ENCODE measurements at regions not wholly inside any gene's neighbourhood (a gene's known extent, or its start where the extent isn't known, plus 50 kb on each side); places are given as distances from the start of the nearest gene placed in this dataset.

- TF ChIP-seq EP300 (IDR thresholded peaks at IDR 0.05) = no peak
- no peak for TF ChIP-seq CTCF (IDR thresholded peaks at IDR 0.05)
- TF ChIP-seq POLR2A (IDR thresholded peaks at IDR 0.05) = no peak
- H3K9me3 ChIP-seq = no peaks in the 10 kb centered on the region
- WGBS, 2 donors = 73 to 74% methylated on average over 1 of the region's 1 CpG
- no peak overlapping the region for H3K4me3 ChIP-seq
- no peaks in the 10 kb centered on the region for H3K36me3 ChIP-seq
- H3K27me3 ChIP-seq = no peaks in the 10 kb centered on the region
- no peaks in the 10 kb centered on the region for H3K4me1 ChIP-seq
- no peak overlapping the region for H3K27ac ChIP-seq
- no peak for DNase-seq (ENCODE audit: low spot score in 2 of 2)
Measured at GRCh38 chr2:186199029-186199428, 287.0 kb upstream of the ZC3H15 start.

GRCh38 chr2:186201371-186201770, 284.7 kb upstream of the ZC3H15 start:
- TF ChIP-seq EP300 (IDR thresholded peaks at IDR 0.05) = no peak
- no peak for DNase-seq (ENCODE audit: low spot score in 2 of 2)
- Histone ChIP-seq H3K36me3 (no peaks in the 10 kb centered on the region), H3K9me3 (no peaks in the 10 kb centered on the region), H3K4me1 (no peaks in the 10 kb centered on the region), H3K4me3 (no peak overlapping the region), H3K27ac (no peak overlapping the region), H3K27me3 (no peaks in the 10 kb centered on the region)

DNA sequence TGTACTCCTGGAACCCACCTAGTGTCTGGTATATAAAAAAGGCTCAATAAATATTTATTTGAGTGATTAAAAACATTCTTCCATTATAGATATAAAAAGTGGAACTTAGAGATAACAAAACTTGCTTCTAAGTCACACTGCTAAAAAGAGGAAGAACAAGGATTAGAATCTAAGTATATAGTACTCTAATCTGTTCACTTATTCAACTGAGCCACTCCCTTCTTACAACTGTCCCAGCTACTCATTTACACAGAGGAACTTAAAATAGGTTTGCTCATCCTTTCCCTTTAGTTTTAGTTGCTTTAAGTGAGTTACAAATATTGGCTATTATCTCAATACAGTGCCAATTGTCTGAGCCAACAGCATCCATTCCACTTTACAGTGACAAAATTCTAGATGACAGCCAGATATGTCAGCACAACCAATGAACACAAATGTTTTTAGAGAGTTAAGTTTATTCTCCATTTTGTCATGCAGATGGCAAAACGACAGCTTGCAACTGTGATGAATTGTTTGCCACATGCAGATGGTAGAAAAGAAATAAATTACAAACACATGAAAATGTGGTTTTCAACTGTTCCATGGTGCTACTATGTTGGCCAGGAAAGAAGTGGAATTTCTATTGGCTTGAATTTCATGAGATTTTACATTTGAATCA, 280.7 kb upstream of the ZC3H15 start:
- no peaks in the 10 kb centered on the region for H3K27me3 ChIP-seq
- no peaks in the 10 kb centered on the region for H3K4me1 ChIP-seq
- 5 to 6% methylated on average over 1 of the region's 1 CpG for WGBS, 2 donors
- no peaks in the 10 kb centered on the region for H3K36me3 ChIP-seq
- no peaks in the 10 kb centered on the region for H3K9me3 ChIP-seq
- H3K27ac ChIP-seq = no peak overlapping the region
- no peak for DNase-seq (ENCODE audit: low spot score in 2 of 2)
- no peak overlapping the region for H3K4me3 ChIP-seq
- TF ChIP-seq POLR2A (IDR thresholded peaks at IDR 0.05) = no peak
- TF ChIP-seq CTCF (IDR thresholded peaks at IDR 0.05) = no peak
- TF ChIP-seq EP300 (IDR thresholded peaks at IDR 0.05) = no peak

- no peak for TF ChIP-seq POLR2A (IDR thresholded peaks at IDR 0.05)
- no peaks in the 10 kb centered on the region for H3K27me3 ChIP-seq
- H3K27ac ChIP-seq = no peak overlapping the region
- no peaks in the 10 kb centered on the region for H3K4me1 ChIP-seq
- H3K36me3 ChIP-seq = no peaks in the 10 kb centered on the region
- no peak overlapping the region for H3K4me3 ChIP-seq
- no peaks in the 10 kb centered on the region for H3K9me3 ChIP-seq
- whole genome bisulfite sequencing, 2 donors = 95 to 99% methylated on average over 5 of the region's 5 CpGs
- no peak for DNase-seq (ENCODE audit: low spot score in 2 of 2)
Measured at GRCh38 chr2:186209532-186209931, 276.5 kb upstream of the ZC3H15 start.

DNA sequence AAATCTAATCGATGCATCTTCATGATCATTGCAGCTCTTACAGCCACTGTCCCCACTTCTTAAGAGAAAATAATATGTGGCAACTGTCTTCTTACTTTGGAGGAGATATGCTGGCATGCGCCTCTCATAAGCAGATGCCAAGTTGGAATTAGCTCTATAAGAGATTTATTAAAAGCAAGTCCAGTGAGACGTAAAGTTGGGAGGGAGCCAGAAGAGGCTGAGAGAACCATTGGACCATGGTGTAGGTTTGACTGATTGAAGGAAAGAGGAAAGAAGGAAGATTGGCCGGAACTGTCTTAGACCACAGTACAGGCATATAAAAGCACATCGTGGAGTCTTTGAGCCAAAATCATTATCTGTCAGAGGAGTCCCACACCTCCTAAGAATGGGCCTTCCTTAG, 265.7 kb upstream of the ZC3H15 start:
- Histone ChIP-seq H3K36me3 (peaks cover 0 to 4% (median 0%) of the 10 kb centered on the region in 3 donors), H3K4me3 (no peak overlapping the region), H3K4me1 (no peaks in the 10 kb centered on the region), H3K9me3 (peaks cover 0 to 4% (median 1%) of the 10 kb centered on the region in 4 donors), H3K27ac (no peak overlapping the region), H3K27me3 (no peaks in the 10 kb centered on the region)
- TF ChIP-seq POLR2A (IDR thresholded peaks at IDR 0.05) = no peak
- no peak for TF ChIP-seq EP300 (IDR thresholded peaks at IDR 0.05)
- no peak for DNase-seq (ENCODE audit: low spot score in 2 of 2)
- WGBS, 2 donors = 88 to 89% methylated on average over 5 of the region's 5 CpGs

DNA sequence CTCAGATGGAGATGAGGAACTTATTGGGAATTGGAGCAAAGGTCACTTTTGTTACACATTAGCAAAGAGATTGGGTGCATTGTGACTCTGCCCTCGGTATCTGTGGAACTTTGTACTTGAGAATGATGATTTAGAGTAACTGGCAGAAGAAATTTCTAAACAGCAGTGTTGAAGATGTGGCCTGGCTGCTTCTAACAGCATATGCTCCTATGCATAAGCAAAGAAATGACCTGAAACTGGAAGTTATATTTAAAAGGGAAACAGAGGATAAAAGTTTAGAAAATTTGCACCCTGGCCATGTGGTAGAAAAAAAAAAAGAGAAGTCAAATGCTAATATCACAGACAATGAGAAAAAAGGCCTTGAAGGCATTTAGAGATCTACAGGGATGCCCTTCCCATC, 256.8 kb upstream of the ZC3H15 start:
- TF ChIP-seq EP300 (IDR thresholded peaks at IDR 0.05) (no peak), CTCF (IDR thresholded peaks at IDR 0.05) (no peak), POLR2A (IDR thresholded peaks at IDR 0.05) (no peak)
- Histone ChIP-seq H3K9me3 (peaks cover 0 to 72% (median 31%) of the 10 kb centered on the region in 4 donors), H3K27me3 (no peaks in the 10 kb centered on the region), H3K27ac (no peak overlapping the region), H3K36me3 (peaks cover 0 to 28% (median 0%) of the 10 kb centered on the region in 3 donors), H3K4me1 (no peaks in the 10 kb centered on the region), H3K4me3 (no peak overlapping the region)
- DNase-seq (ENCODE audit: low spot score in 2 of 2) = no peak
- WGBS, 2 donors = 76 to 96% methylated on average over 1 of the region's 1 CpG

GRCh38 chr2:186241874-186242273, 244.2 kb upstream of the ZC3H15 start:
- H3K27me3 ChIP-seq = no peaks in the 10 kb centered on the region
- H3K9me3 ChIP-seq = no peaks in the 10 kb centered on the region
- no peak for DNase-seq (ENCODE audit: low spot score in 2 of 2)
- TF ChIP-seq CTCF (IDR thresholded peaks at IDR 0.05) = no peak
- no peak for TF ChIP-seq EP300 (IDR thresholded peaks at IDR 0.05)
- TF ChIP-seq POLR2A (IDR thresholded peaks at IDR 0.05) = no peak
- 97 to 99% methylated on average over 4 of the region's 4 CpGs for WGBS, 2 donors
- no peaks in the 10 kb centered on the region for H3K4me1 ChIP-seq
- H3K4me3 ChIP-seq = no peak overlapping the region
- H3K36me3 ChIP-seq = no peaks in the 10 kb centered on the region
- H3K27ac ChIP-seq = no peak overlapping the region
